ENCODE measurements at regions not wholly inside any gene's neighbourhood (a gene's known extent, or its start where the extent isn't known, plus 50 kb on each side); places are given as distances from the start of the nearest gene placed in this dataset.
A peak's percentile ranks its signal among the peaks of the same experiment; 100 is the strongest.

DNA sequence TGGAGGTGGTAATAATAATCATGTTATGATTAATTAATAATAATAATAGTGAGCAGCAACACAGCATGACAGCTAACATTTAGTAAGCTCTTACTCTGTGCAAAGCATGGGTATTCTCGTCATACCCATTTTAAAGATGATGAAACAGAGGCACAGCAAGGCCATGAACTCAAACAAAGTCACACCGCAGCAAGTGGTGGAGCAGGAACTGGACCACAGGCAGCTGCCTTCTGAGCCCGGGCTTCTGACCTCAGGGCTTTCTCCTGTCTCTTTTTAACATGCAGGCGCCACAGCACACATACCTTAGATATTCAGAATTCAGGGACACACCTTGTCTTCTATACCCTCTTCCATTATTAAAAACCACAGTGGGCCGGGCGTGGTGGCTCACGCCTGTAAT, 50.7 kb upstream of the SPATA12 start:
- no peak overlapping the region for H3K4me3 ChIP-seq
- no peak overlapping the region for H3K27ac ChIP-seq
- intact Hi-C loops (cut with DNase I) = no loop called here
- no peaks in the 10 kb centered on the region for H3K9me3 ChIP-seq
- 94% methylated on average over 7 of the region's 7 CpGs for WGBS, 2 donors
- TF ChIP-seq, protein P1, sequence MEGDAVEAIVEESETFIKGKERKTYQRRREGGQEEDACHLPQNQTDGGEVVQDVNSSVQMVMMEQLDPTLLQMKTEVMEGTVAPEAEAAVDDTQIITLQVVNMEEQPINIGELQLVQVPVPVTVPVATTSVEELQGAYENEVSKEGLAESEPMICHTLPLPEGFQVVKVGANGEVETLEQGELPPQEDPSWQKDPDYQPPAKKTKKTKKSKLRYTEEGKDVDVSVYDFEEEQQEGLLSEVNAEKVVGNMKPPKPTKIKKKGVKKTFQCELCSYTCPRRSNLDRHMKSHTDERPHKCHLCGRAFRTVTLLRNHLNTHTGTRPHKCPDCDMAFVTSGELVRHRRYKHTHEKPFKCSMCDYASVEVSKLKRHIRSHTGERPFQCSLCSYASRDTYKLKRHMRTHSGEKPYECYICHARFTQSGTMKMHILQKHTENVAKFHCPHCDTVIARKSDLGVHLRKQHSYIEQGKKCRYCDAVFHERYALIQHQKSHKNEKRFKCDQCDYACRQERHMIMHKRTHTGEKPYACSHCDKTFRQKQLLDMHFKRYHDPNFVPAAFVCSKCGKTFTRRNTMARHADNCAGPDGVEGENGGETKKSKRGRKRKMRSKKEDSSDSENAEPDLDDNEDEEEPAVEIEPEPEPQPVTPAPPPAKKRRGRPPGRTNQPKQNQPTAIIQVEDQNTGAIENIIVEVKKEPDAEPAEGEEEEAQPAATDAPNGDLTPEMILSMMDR (IDR thresholded peaks at IDR 0.05) = no peak
- DNase-seq (no peak), FAIRE-seq (no peak), ATAC-seq (no peak)
- H3K27me3 ChIP-seq = no peaks in the 10 kb centered on the region
- peaks cover 0 to 25% (median 3%) of the 10 kb centered on the region in 3 donors for H3K4me1 ChIP-seq
- H3K36me3 ChIP-seq = no peaks in the 10 kb centered on the region

DNA sequence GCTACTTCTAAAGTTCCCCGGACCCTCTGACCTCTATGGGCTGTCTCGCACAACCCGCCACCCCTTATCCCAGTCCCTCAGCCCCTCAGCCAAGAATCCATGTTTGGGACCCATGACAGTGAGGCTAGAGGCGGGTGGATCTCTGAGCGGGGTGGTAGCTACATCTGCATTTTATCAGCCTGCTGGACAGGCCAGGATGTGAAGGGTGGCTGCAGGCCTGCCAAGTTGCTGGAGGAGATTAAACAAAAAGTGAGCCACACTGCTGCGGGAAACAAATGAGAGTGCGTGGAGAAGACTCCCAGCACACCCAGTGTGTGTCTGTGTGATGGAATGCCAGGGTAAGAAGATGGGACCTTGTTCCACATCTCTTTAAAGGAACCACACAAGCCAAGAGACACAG, 51.1 kb upstream of the SPATA12 start:
- DNase-seq = no peak
- Histone ChIP-seq H3K27me3 (no peaks in the 10 kb centered on the region), H3K36me3 (no peaks in the 10 kb centered on the region), H3K4me3 (no peak overlapping the region), H3K27ac (peak overlapping the region in 1 of 4 donors; percentile 77), H3K9me3 (no peaks in the 10 kb centered on the region), H3K4me1 (peaks cover 0 to 25% (median 3%) of the 10 kb centered on the region in 3 donors)
- intact Hi-C loops (cut with DNase I) = no loop called here
- TF ChIP-seq, protein P1 (IDR thresholded peaks at IDR 0.05) = no peak
- FAIRE-seq = no peak
- no peak for ATAC-seq
- WGBS, 2 donors = 72 to 80% methylated on average over 7 of the region's 7 CpGs

DNA sequence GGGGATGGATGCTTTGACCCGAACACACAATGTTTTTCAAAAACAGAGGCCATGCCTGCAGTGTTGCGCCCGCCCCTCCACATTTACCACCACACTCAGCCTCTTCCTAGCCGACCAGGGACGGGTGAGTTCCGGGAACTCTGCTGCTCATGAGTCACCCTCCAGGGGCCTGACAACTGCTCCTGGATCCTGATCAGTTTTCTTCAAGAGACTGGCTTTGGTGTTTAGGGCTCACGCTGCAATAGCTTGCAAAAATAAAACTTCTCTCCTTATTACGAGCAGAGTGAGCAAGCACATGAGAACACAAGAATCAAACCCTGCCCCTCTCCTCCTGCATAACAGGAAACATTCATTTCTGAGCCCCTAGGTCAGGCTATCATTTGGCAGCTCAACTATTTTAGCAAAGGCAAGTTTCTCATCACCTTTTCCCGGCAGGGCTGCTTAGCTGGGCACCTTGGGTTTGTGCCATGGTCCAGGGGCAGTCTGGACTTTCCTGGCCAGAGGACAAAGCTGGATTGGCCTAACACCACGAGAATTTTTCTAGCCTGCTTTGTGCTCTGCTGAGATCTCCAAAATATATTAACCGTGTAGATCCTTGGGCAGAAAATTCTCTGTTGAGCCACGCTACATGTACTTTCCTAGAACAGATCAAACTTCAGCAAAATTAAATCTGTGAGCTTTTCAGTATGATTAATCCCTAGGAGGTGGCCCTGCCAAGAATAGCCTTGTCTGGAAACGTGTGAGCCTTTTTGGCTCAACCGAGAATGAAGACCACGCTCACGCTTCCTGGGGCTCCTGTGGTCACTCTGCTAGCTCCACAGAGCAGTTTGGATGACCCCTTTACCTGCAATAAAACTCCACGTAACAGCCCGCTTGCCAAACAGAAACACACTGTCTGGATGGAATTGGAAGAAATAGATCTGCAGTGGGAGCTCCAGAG, 52.7 kb upstream of the SPATA12 start:
- ATAC-seq = peak; percentile 38 to 83 (median 74)
- intact Hi-C loops (cut with DNase I) = no loop called here

DNA sequence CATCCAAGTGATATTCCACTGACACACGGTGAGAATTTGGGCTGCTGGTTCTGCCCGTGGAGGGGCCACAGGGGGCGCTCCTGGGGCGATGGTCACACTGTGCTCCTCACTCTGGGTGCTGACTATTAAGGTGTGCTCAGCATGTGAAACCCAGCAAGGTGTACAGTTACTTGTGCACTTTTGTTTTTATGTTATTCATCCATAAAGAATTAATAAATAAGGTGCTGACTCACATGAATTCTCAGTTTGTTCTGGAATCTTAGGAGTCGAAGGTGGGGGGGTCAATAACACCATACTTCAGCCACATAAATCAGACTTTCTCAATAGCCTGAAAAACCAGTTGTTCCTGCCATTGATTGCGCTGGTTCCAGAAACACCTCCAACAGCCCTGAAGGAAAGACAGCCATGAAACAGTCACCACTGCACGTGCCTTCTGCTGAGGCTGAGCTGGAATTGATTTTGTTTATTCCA, 53.5 kb upstream of the SPATA12 start:
- H3K36me3 ChIP-seq = no peaks in the 10 kb centered on the region
- H3K9me3 ChIP-seq = no peaks in the 10 kb centered on the region
- intact Hi-C loops (cut with DNase I) = no loop called here
- H3K27me3 ChIP-seq = no peaks in the 10 kb centered on the region
- ATAC-seq = peak; percentile 71 to 78 (median 75)
- TF ChIP-seq, protein P1 (IDR thresholded peaks at IDR 0.05) = no peak
- peak overlapping the region in 3 of 4 donors; percentile 19 to 77 (median 76) for H3K27ac ChIP-seq
- H3K4me3 ChIP-seq = no peak overlapping the region
- DNase-seq = peak in 2 of 6 donors; percentile 29 to 50
- no peak for FAIRE-seq
- H3K4me1 ChIP-seq = peaks cover 0 to 25% (median 3%) of the 10 kb centered on the region in 3 donors
- 40 to 42% methylated on average over 7 of the region's 7 CpGs for WGBS, 2 donors

More for the DNA sequence above, 52.7 kb upstream of the SPATA12 start:
- H3K36me3 ChIP-seq = no peaks in the 10 kb centered on the region
- DNase-seq (no peak), FAIRE-seq (no peak)
- peaks cover 0 to 25% (median 3%) of the 10 kb centered on the region in 3 donors for H3K4me1 ChIP-seq
- no peaks in the 10 kb centered on the region for H3K9me3 ChIP-seq
- WGBS, 2 donors = 54 to 58% methylated on average over 18 of the region's 18 CpGs
- peak overlapping the region; percentile 19 to 77 (median 58) for H3K27ac ChIP-seq
- TF ChIP-seq, protein P1 (IDR thresholded peaks at IDR 0.05) = no peak
- no peak overlapping the region for H3K4me3 ChIP-seq
- H3K27me3 ChIP-seq = no peaks in the 10 kb centered on the region
